GM12873 (cell line): ENCODE measurements at regions not wholly inside any gene's neighbourhood (a gene's known extent, or its start where the extent isn't known, plus 50 kb on each side); places are given as distances from the start of the nearest gene placed in this dataset.
A peak's percentile ranks its signal among the peaks of the same experiment; 100 is the strongest.

Source experiments
- TF ChIP-seq, protein P1 (sequence below): IDR thresholded peaks from 2 replicates; pipeline ENCODE4 v1.5.1; 2012; ENCODE audit warnings: low read depth, mild to moderate bottlenecking, moderate library complexity, low read length, control low read depth; ENCODE audit not compliant: insufficient read depth; ENCODE audit errors: missing control alignments

DNA sequence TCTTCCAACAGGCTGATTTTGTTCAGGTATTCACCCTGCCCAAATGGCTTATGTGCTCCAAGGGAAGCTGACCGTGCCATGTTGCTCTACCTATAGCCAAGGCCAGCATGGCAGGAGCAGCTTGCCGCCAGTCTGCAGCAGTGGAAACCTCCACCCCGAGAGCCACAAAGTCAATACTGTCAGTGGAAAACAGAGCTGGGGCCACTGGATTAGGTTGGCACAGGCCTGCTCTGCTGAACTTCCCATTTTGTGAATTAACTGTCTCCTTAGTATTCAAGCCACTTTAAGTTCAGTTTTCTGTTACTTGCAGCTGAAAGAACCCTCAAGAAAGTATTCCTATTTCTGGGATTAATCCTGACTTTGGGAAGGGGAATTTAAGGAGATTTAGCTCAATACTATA is 63.8 kb upstream of the XCR1 start:
- TF ChIP-seq, protein P1, sequence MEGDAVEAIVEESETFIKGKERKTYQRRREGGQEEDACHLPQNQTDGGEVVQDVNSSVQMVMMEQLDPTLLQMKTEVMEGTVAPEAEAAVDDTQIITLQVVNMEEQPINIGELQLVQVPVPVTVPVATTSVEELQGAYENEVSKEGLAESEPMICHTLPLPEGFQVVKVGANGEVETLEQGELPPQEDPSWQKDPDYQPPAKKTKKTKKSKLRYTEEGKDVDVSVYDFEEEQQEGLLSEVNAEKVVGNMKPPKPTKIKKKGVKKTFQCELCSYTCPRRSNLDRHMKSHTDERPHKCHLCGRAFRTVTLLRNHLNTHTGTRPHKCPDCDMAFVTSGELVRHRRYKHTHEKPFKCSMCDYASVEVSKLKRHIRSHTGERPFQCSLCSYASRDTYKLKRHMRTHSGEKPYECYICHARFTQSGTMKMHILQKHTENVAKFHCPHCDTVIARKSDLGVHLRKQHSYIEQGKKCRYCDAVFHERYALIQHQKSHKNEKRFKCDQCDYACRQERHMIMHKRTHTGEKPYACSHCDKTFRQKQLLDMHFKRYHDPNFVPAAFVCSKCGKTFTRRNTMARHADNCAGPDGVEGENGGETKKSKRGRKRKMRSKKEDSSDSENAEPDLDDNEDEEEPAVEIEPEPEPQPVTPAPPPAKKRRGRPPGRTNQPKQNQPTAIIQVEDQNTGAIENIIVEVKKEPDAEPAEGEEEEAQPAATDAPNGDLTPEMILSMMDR = no peak

DNA sequence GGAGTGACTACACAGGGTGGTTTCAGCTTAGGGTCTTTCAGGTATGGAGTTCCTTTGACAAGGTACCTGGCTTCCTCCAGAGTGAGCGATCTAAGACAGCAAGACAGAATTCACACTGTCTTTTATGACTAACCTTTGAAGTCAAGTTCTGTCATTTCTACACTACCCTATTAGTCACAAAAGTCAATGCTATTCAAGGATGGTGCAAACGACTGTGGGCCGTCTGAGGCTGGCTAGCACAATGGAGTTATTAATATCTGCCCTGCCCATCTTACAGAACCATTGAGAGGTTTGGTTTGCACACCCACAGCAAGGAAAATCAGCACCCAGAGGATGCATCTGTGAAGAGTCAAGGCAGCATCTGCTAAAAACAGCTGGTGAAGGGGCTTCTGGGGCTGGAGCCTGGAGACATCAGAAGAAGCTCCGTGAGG is 62.9 kb upstream of the XCR1 start:
- TF ChIP-seq, protein P1 = no peak

DNA sequence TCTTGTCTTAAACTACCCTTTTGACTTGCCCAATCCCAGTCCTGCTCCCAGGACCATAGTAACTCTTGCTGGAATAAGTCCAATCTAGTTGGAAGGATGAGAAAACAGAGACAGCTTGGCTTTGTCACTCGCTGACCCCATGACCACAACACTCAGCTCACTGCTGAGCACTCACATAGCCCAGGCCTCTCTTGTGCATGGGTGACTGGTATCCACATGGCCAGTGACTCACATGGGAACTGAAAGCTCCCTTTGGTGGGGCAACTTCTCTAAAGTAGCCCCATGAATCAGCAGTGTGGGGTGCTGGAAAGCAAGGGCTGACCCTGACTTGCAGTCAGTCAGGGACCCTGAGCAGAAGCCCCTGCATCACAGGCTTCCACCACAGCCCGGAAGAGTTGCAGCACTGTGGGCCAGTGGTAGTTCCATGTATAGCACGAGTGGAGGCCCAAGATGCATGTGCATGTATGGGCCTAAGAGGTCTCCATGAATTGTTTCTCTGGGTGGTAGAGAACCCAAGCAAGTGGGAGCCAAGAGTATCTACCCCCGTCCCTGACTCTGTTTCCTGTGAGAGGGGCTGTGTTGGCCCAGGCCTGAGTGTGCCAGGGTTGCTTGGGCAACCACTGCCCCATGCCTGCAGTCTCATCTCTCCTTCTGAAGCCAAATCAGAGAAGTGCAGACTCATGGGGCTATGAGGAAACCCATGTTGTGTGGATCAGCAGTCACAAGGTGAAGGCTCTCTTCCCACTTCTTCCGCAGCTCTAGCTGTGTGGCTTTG is 62.1 kb upstream of the XCR1 start:
- TF ChIP-seq, protein P1 = no peak

DNA sequence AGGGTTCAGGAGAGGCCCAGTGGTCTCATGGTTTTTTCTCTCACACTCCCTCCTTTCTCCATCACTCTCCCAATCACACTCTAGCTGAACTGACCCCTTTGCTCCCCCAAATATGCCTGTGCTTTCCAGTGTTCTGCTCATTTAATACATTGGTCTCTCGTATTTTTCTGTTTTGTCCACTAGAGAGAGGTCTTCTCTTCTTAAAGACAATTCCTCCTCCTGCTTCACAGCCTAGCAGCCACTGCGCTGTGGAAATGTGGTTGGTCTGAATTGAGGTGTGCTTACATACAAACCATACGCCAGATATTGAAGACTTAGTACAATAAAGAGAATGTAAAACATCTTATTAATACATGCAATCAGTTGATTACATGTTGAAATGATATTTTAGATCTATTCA is 60.6 kb upstream of the XCR1 start:
- TF ChIP-seq, protein P1 = peak; percentile 43

DNA sequence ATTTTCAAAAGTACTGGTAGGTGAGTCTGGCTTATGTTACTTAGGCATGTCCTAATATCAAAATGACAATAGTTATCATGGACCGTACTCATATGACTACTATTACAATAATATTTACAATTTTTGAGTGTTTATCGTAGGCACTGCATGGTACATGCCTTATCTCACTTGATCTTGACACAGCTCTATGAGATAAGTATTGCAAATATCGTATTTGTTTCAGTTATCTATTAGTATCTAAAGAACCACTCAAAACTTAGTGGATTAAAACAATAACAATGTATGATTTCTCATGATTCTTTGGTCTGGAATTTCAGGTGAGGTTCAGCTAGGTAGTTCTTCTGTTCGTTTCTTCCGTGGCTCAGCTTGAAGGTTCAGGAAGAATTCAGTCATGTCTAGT is 59.7 kb upstream of the XCR1 start:
- TF ChIP-seq, protein P1 = no peak

DNA sequence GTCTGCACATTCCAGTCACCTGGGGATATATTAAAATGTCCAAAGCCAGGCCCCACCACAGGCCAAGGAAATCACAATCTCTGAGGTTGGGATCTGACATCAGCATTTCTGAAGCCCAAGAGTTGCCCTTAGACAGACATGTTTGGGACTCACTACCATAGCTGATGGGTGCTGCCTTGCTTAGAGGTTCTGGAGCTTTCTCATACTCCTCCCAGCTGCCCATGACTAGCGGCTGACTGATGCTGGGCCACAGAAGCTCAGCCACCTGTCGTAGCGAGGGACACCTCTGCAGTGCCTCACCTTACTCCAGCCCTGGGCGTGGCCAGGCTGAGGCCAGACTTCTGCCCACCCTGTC is 58.8 kb upstream of the XCR1 start:
- TF ChIP-seq, protein P1 = no peak

DNA sequence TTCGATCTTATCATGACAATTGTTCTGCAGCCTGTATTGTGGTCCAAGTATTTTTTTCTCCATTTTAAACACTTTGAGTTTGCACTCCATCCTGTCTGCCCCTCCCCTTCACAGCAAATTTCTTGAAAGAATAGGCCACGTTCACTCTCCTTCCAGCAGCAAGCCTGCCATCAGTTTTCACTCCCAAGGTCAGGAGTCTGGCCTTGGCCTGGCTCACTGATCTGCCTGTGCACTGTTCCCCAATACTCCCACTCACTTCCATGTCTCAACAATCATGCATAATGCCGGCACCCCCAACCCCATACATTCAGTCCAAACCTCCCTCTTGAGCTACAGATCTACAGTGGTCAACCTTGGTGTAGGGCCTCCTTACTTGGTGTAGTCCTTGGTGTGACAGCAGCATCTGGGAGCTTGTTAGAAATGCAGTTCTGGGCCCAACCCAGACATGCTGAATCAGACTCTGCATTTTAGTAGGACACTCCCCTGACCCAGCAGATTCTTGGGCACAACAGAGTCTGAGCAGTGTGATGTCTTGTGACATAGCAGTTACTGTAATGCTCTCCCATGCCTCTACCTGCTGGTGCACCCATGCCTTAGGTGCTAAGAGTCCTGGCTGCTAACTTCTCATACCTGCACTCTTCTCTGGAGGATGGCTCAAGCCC is 58.3 kb upstream of the XCR1 start:
- TF ChIP-seq, protein P1 = no peak
